BJ (cell line): ENCODE measurements at regions not wholly inside any gene's neighbourhood (a gene's known extent, or its start where the extent isn't known, plus 50 kb on each side); places are given as distances from the start of the nearest gene placed in this dataset.

Experiments used
- CTCF ChIA-PET: fragments of 350-600 bp; formaldehyde crosslinking; extraction: SDS; loops from one replicate; lab custom pipeline; 2021; ENCODE audit warnings: antibody characterized with exemption, inconsistent platforms; lab: Yijun Ruan, JAX
- POLR2A ChIA-PET: fragments of 300-600 bp; sonication (Branson Sonifier 250); formaldehyde crosslinking; extraction: SDS; loops from one replicate; lab custom pipeline; 2021; ENCODE audit warnings: antibody characterized with exemption; lab: Charles Lee
- DNase-seq: peaks from one replicate; pipeline ENCODE4 v3.0.0-alpha.2; 2011; ENCODE audit warnings: low read depth
- H3K27me3 ChIP-seq: 2 replicates; pipeline ENCODE4 v1.6.0; 2011; ENCODE audit warnings: low read length; ENCODE audit not compliant: control insufficient read depth, insufficient read depth
- H3K36me3 ChIP-seq: 2 replicates; pipeline ENCODE4 v1.5.1; 2011; ENCODE audit warnings: low read length; ENCODE audit not compliant: control insufficient read depth, insufficient read depth
- H3K4me3 ChIP-seq: 2 replicates; pipeline ENCODE4 v1.5.1; 2011; ENCODE audit warnings: low read depth, mild to moderate bottlenecking, control low read depth, low read length
- TF ChIP-seq, protein P1 (sequence below): IDR thresholded peaks from 2 replicates; pipeline ENCODE4 v1.5.1; 2011; ENCODE audit warnings: low read depth, mild to moderate bottlenecking, control low read depth, inconsistent platforms, low read length, moderate library complexity; ENCODE audit not compliant: insufficient read depth

DNA sequence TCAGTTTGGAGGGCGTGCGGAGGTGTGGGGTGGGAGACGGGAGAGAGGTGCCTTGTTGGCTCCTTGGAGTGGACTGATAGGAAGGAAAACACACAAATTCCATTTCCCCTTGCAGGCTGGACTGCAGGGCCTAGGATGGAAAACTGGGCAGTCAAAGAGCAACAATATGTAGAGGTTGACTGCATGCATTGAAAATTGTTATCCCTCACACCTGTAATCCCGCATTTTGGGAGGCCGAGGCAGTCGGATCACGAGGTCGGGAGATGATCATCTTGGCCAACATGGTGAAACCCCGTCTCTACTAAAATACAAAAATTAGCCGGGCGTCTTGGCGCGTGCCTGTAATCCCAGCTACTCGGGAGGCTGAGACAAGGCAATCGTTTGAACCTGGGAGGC is 128.2 kb downstream of the PPIAL4G start:
- CTCF ChIA-PET, result no interaction called here
- Histone ChIP-seq H3K4me3 (no peak overlapping the region), H3K36me3 (no peaks in the 10 kb centered on the region), H3K27me3 (peaks cover 19% of the 10 kb centered on the region)
- POLR2A ChIA-PET, result no interaction called here
- TF ChIP-seq, protein P1, sequence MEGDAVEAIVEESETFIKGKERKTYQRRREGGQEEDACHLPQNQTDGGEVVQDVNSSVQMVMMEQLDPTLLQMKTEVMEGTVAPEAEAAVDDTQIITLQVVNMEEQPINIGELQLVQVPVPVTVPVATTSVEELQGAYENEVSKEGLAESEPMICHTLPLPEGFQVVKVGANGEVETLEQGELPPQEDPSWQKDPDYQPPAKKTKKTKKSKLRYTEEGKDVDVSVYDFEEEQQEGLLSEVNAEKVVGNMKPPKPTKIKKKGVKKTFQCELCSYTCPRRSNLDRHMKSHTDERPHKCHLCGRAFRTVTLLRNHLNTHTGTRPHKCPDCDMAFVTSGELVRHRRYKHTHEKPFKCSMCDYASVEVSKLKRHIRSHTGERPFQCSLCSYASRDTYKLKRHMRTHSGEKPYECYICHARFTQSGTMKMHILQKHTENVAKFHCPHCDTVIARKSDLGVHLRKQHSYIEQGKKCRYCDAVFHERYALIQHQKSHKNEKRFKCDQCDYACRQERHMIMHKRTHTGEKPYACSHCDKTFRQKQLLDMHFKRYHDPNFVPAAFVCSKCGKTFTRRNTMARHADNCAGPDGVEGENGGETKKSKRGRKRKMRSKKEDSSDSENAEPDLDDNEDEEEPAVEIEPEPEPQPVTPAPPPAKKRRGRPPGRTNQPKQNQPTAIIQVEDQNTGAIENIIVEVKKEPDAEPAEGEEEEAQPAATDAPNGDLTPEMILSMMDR, result no peak
- no peak for DNase-seq

DNA sequence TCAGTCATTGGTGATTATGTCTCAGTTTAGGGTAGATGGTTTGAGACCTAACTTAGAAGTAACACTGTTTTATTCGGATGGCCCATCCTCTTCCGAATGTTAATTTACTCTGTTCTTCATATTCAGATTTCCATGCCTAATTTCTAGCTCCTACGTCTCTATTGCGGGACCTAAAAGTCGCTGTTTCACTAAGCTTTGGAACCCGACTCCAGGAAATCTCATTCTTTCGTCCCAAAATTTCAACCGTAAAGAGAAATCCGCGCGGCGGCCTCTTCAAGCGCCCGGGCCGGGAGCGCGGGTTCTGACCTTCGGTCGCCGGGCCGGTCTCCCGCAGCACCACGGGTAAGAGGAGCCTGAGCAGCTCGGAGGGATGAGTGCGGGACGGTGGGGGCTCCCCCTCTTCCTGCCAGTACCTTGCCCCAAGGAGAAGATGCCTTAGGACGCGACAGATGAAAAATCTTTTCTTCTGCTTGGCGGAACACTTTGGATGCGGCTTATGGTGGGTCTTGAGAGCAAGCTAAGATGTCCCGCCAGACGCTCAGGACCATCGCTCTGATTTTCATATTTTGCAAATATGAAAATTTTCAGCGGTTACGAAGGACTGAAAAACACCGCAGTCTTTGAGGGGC is 128.7 kb downstream of the PPIAL4G start:
- TF ChIP-seq, protein P1, result no peak
- CTCF ChIA-PET, result interaction anchor here (1.3 kb wide), 1 partner anchor 9 kb away, joined by 3 read pairs; no protein-coding TSS in a partner anchor
- DNase-seq, result no peak
- POLR2A ChIA-PET, result no interaction called here
- Histone ChIP-seq H3K4me3 (no peak overlapping the region), H3K27me3 (peaks cover 19% of the 10 kb centered on the region), H3K36me3 (no peaks in the 10 kb centered on the region)

DNA sequence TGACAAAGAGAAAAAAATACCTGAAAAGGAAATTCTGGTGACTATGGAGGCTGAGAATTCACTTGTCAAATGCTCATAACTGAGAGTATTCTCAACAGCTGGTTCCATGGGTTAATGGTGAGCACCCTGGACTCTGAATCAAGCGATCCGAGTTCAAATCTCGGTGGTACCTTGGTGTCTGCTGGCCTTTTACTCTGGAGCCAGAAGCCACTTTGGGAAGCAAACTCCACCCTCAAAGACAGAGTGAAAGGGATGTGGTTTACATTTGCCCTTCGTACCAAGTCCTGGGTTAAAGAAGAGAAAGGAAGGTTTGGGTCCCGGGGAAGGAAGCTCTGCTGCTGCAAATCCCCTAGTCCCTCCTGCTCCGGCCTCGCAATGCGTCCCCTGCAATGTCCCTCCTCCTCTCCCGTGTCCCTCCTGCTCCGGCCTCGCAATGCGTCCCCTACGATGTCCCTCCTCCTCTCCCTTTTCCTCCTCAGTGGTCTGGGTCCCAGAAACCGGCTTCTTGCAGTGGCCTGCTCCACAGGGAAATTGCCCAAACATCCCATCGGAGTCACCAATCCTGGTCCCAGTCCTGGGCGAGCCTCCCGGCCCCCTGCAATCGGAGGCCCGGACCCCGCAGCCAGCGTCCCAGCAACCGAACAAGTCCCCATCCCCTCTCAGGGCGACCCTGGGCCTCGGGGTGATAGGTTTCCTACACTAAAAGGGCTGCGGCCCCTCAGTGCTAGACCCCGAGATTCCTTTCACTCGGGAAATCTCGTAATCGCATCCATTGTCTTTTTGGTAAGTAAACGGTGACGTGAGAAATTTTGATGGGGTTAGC is 129.4 kb downstream of the PPIAL4G start:
- CTCF ChIA-PET, result interaction anchor here (1.3 kb wide), 1 partner anchor 9 kb away, joined by 3 read pairs; no protein-coding TSS in a partner anchor
- no peak for DNase-seq

DNA sequence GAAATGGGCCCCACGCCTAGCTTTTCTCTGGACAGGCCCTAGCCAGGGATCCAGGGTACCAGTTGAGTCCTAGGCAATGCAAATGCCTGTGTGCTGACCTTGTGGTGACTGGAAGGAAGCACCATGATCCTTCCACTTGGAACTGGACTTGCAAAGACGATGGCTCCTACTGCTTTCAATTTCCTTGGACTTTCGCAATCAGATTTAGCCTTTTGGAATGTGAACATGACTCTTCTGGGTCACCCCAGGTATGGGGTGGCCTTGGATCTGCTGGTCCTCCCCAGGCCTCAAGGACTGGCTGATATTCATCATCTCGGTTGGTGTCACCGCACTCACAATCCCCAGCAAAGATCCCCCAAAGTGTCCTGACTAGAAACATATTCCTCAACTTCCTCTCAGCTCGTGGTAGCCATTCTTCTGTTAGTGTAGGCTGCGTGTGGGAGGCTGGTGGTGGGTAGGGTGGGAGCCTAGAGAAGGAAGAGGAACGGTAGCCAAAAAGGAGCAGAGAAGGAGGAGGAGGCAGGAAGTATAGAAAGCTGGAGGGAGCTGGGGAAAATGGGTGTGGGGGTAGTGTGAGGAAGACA is 130.5 kb downstream of the PPIAL4G start:
- no peaks in the 10 kb centered on the region for H3K36me3 ChIP-seq
- CTCF ChIA-PET, result no interaction called here
- no peak overlapping the region for H3K4me3 ChIP-seq
- peaks cover 21% of the 10 kb centered on the region for H3K27me3 ChIP-seq
- DNase-seq, result no peak
- POLR2A ChIA-PET, result no interaction called here
- TF ChIP-seq, protein P1, result no peak

More for the DNA sequence above, 129.4 kb downstream of the PPIAL4G start:
- TF ChIP-seq, protein P1, result no peak
- Histone ChIP-seq H3K4me3 (no peak overlapping the region), H3K36me3 (no peaks in the 10 kb centered on the region), H3K27me3 (peaks cover 20% of the 10 kb centered on the region)
- POLR2A ChIA-PET, result no interaction called here

DNA sequence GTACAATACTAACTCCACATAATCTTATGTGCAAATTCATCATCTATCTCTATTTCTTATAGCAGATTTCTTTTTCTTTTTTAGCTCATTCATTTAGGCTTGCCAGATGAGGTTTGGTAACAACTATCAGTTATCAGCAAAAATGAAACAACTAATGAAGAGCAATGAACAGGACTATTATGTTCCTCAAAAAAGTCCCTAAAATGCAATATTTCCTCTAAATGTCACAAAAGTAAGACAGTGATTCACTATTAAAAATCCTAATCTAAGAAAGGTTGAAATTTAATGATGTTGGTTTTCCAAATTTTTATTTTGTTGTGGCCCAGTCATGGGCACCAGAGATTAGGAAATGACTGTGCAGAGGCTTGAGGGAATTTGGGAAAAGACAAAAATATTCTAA is 135.3 kb downstream of the PPIAL4G start:
- Histone ChIP-seq H3K27me3 (peaks cover 7% of the 10 kb centered on the region), H3K4me3 (no peak overlapping the region), H3K36me3 (no peaks in the 10 kb centered on the region)
- no peak for DNase-seq
- POLR2A ChIA-PET, result no interaction called here
- TF ChIP-seq, protein P1, result no peak
- CTCF ChIA-PET, result interaction anchor here (1.1 to 3.1 kb wide), 2 partner anchors 9 to 16 kb away, joined by 3 to 10 read pairs; no protein-coding TSS in a partner anchor
